Left lung (tissue), 4 donors: ENCODE measurements at regions not wholly inside any gene's neighbourhood (a gene's known extent, or its start where the extent isn't known, plus 50 kb on each side); places are given as distances from the start of the nearest gene placed in this dataset.
"Not testable (repeated sequence)": the region's sequence is repeated elsewhere in the genome, so short reads cannot be mapped to it uniquely, and the experiment has no call there.

ENCODE experiments used
- ATAC-seq: fragments of 200-7000 bp; cut with Tn5 transposase; one replicate; pipeline ENCODE4 v1.9.1; 2020; ENCODE audit warnings: moderate library complexity
- DNase-seq, 4 donors: peaks; one replicate each; pipeline ENCODE4 v3.0.0-alpha.2; 2013 to 2020
- H3K27ac ChIP-seq, 2 donors: fragments of 200-600 bp; sonication (generic) in 1 of 2; one replicate each; pipeline versions ENCODE4 v1.5.0 to v1.8.0; 2020 to 2021
- H3K27me3 ChIP-seq, 2 donors: fragments of 200-600 bp; sonication (generic) in 1 of 2; one replicate each; pipeline versions ENCODE4 v1.5.0 to v1.8.0; 2020 to 2021
- H3K36me3 ChIP-seq, 2 donors: fragments of 200-600 bp; sonication (generic) in 1 of 2; one replicate each; pipeline versions ENCODE4 v1.5.0 to v1.8.0; 2020 to 2021
- H3K4me1 ChIP-seq, 2 donors: fragments of 200-600 bp; one replicate each; pipeline ENCODE4 v1.8.0; 2021
- H3K4me3 ChIP-seq, 2 donors: fragments of 200-600 bp; sonication (generic) in 1 of 2; one replicate each; pipeline versions ENCODE4 v1.5.0 to v1.8.0; 2020 to 2021; ENCODE audit warnings: mild to moderate bottlenecking in 1 of 2
- H3K9me3 ChIP-seq, 2 donors: fragments of 200-600 bp; sonication (generic) in 1 of 2; one replicate each; pipeline versions ENCODE4 v1.5.0 to v1.8.0; 2020 to 2021
- intact Hi-C, 2 donors: fragments of 100-400 bp; cut with DNase I; formaldehyde crosslinking; loops; one replicate each; pipeline versions ENCODE4 v1.11.2 to v1.14.2; 2022
- TF ChIP-seq, protein P1 (sequence below), 2 donors: fragments of 200-600 bp; sonication (generic) in 1 of 2; IDR thresholded peaks; one replicate each; pipeline versions ENCODE4 v1.5.0 to v1.8.0; 2021; ENCODE audit warnings: antibody characterized with exemption in 2 of 2
- donor health status: DM: no; HTN: yes; CAD: no.
- donor health status: DM: no; HTN: no; CAD: no.

DNA sequence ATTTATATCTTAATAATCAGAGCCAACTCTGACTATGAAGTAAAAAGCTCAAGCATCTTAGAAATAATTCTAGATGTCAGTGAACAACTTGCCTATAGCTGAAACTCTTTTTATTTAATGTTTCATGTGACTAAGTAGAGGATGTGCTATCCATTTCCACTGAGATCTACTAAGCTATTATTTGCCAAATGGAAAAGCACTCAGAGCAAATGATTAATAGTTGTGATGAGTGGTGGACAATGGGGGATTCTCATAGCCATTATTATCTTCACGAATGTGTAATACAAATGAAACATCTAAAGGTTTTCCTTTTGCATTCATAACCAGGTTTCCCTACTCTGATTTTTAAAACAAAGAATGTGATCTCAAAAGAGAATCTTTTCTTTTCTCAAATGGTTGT, 126.6 kb upstream of the GNAI1 start:
- no peaks in the 10 kb centered on the region for H3K36me3 ChIP-seq

DNA sequence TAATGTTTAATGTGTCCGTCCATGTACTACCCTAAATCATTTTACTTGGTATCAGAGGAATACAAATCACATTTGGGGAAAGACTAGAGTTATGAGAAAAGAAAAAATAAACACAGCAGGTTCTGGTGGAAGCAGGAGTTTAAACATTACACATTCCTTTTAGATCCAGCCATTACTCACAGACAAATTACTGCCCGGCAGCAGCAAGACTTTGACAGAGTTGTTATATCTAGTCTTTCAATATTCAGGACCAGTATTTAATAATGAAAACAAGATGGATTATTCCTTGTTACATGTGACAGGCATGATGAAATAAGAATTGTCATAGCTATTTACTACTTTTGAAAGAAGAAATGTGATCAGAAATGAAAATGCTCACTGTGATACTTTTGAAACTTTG, 131.8 kb upstream of the GNAI1 start:
- no peaks in the 10 kb centered on the region for H3K9me3 ChIP-seq
- intact Hi-C loops = no loop called here
- no peaks in the 10 kb centered on the region for H3K36me3 ChIP-seq
- TF ChIP-seq, protein P1, sequence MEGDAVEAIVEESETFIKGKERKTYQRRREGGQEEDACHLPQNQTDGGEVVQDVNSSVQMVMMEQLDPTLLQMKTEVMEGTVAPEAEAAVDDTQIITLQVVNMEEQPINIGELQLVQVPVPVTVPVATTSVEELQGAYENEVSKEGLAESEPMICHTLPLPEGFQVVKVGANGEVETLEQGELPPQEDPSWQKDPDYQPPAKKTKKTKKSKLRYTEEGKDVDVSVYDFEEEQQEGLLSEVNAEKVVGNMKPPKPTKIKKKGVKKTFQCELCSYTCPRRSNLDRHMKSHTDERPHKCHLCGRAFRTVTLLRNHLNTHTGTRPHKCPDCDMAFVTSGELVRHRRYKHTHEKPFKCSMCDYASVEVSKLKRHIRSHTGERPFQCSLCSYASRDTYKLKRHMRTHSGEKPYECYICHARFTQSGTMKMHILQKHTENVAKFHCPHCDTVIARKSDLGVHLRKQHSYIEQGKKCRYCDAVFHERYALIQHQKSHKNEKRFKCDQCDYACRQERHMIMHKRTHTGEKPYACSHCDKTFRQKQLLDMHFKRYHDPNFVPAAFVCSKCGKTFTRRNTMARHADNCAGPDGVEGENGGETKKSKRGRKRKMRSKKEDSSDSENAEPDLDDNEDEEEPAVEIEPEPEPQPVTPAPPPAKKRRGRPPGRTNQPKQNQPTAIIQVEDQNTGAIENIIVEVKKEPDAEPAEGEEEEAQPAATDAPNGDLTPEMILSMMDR (IDR thresholded peaks at IDR 0.05) = no peak
- no peak overlapping the region for H3K27ac ChIP-seq
- H3K27me3 ChIP-seq = no peaks in the 10 kb centered on the region
- H3K4me1 ChIP-seq = no peaks in the 10 kb centered on the region
- DNase-seq (no peak), ATAC-seq (no peak)
- no peak overlapping the region for H3K4me3 ChIP-seq

More for the DNA sequence above, 126.6 kb upstream of the GNAI1 start:
- no peak overlapping the region for H3K4me3 ChIP-seq
- no peak for ATAC-seq
- DNase-seq = no peak
- intact Hi-C loops = no loop called here
- TF ChIP-seq, protein P1 (IDR thresholded peaks at IDR 0.05) = no peak
- H3K27me3 ChIP-seq = no peaks in the 10 kb centered on the region
- no peaks in the 10 kb centered on the region for H3K9me3 ChIP-seq
- H3K27ac ChIP-seq = no peak overlapping the region
- no peaks in the 10 kb centered on the region for H3K4me1 ChIP-seq

DNA sequence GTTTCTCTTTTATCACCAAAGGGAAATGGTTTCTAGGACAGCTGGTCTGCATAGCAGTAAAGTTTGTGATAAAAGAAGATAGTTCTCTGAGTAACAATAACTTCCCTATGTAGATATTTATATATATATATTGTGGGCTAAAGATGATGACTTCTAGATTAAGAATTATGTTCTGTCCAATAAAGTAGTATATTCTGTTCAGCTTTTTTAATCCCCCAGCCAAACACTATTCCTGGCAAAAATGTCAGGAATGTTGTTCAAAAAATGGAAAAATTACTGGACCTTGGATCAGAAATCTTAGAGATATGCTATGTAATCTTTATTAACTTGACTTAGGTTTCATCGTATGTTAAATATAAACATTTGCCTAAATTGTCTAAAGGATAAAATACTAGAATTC, 136.3 kb upstream of the GNAI1 start:
- Histone ChIP-seq H3K4me3 (no peak overlapping the region), H3K36me3 (no peaks in the 10 kb centered on the region), H3K27ac (no peak overlapping the region), H3K27me3 (no peaks in the 10 kb centered on the region), H3K9me3 (no peaks in the 10 kb centered on the region), H3K4me1 (no peaks in the 10 kb centered on the region)
- ATAC-seq (no peak), DNase-seq (no peak)
- TF ChIP-seq, protein P1 (IDR thresholded peaks at IDR 0.05) = no peak
- intact Hi-C loops = no loop called here

DNA sequence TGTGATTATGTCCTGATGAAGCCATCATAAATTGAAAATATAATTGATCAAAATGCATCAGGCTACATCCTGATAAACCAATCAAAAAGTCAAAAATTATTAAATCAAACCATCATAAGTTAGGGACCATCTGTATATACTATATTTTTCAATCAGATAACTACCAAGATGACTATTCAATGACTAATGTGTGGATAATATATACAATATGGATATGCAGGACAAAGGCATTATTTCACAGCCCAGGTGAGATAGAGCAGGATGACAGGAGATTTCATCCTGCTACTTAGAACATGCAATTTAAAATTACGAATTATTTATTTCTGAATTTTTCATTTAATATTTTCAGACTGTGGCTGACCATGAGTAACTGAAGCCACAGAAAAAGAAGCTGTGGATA, 137.3 kb upstream of the GNAI1 start:
- no peaks in the 10 kb centered on the region for H3K4me1 ChIP-seq
- DNase-seq (no peak), ATAC-seq (no peak)
- TF ChIP-seq, protein P1 (IDR thresholded peaks at IDR 0.05) = no peak
- no peak overlapping the region for H3K27ac ChIP-seq
- H3K27me3 ChIP-seq = no peaks in the 10 kb centered on the region
- H3K4me3 ChIP-seq = no peak overlapping the region
- no peaks in the 10 kb centered on the region for H3K36me3 ChIP-seq
- H3K9me3 ChIP-seq = no peaks in the 10 kb centered on the region
- intact Hi-C loops = no loop called here

DNA sequence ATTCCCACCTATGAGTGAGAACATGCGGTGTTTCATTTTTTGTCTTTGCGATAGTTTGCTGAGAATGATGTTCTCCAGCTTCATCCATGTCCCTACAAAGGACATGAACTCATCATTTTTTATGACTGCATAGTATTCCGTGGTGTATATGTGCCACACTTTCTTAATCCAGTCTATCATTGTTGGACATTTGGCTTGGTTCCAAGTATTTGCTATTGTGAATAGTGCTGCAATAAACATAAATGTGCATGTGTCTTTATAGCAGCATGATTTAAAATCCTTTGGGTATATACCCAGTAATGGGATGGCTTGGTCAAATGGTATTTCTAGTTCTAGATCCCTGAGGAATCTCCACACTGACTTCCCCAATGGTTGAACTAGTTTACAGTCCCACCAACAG, 138.9 kb upstream of the GNAI1 start:
- H3K27ac ChIP-seq, H3K27me3 ChIP-seq, DNase-seq, H3K9me3 ChIP-seq, H3K4me3 ChIP-seq, ATAC-seq, H3K36me3 ChIP-seq, H3K4me1 ChIP-seq, intact Hi-C loops: not testable (repeated sequence)

DNA sequence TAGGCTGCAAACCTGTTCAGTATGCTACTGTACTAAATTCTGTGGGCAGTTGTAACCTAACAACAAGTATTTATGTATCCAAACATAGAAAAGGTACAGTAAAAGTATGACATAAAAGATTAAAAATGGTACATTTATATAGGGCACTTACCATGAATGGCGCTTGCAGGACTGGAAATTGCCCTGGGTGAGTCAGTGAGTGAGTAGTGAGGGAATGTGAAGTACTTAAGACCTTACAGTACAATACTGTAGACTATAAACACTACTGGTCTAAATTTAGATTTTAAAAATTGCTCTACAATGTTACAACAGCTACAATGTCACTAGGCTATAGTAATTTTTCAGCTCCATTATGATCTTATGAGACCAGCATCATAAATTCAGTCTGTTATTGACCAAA, 146.0 kb upstream of the GNAI1 start:
- Histone ChIP-seq H3K4me1 (no peaks in the 10 kb centered on the region), H3K9me3 (no peaks in the 10 kb centered on the region), H3K4me3 (no peak overlapping the region), H3K27ac (no peak overlapping the region), H3K27me3 (no peaks in the 10 kb centered on the region), H3K36me3 (no peaks in the 10 kb centered on the region)
- intact Hi-C loops = no loop called here
- peak; percentile 84 for ATAC-seq
- TF ChIP-seq, protein P1 (IDR thresholded peaks at IDR 0.05) = no peak
- DNase-seq = no peak
